SK-N-SH treated with all-trans-retinoic acid at 6 μM for 48 hours (cell line): ENCODE measurements at regions not wholly inside any gene's neighbourhood (a gene's known extent, or its start where the extent isn't known, plus 50 kb on each side); places are given as distances from the start of the nearest gene placed in this dataset.
"Not testable (repeated sequence)": the region's sequence is repeated elsewhere in the genome, so short reads cannot be mapped to it uniquely, and the experiment has no call there.

Experiments
- ESRRG ChIP-seq: fragments of 250-450 bp; sonication (Bioruptor Pico); IDR thresholded peaks from 2 replicates; pipeline ENCODE4 v1.6.1; 2021; ENCODE audit warnings: mild to moderate bottlenecking
- PATZ1 ChIP-seq: fragments of 250-450 bp; sonication (Bioruptor Pico); IDR thresholded peaks from 2 replicates; pipeline ENCODE4 v1.8.0; 2020; ENCODE audit warnings: mild to moderate bottlenecking, moderate library complexity, borderline replicate concordance
- POU6F1 ChIP-seq: fragments of 250-450 bp; sonication (Bioruptor Pico); IDR thresholded peaks from 2 replicates; pipeline ENCODE4 v1.8.0; 2021; ENCODE audit warnings: low read depth, mild to moderate bottlenecking, moderate library complexity, borderline replicate concordance
- RARB ChIP-seq: fragments of 250-450 bp; sonication (Bioruptor Pico); IDR thresholded peaks from 2 replicates; pipeline ENCODE4 v1.8.0; 2021; ENCODE audit warnings: mild to moderate bottlenecking, moderate library complexity
- TOX ChIP-seq: fragments of 250-450 bp; sonication (Bioruptor Pico); IDR thresholded peaks from 2 replicates; pipeline ENCODE4 v1.8.0; 2021; ENCODE audit warnings: mild to moderate bottlenecking, moderate library complexity, borderline replicate concordance
- ZNF70 ChIP-seq: fragments of 450-650 bp; formaldehyde crosslinking; IDR thresholded peaks from 2 replicates; pipeline ENCODE4 v1.5.0; 2020; ENCODE audit warnings: mild to moderate bottlenecking, moderate library complexity

GRCh38 chr7:76879733-76880288 is 152.3 kb downstream of the SPDYE17 start:
- TF ChIP-seq TOX (CRISPR knock-in tag); PATZ1; RARB; ESRRG; POU6F1 (CRISPR knock-in tag); ZNF70 (CRISPR knock-in tag): not testable (repeated sequence)
